ENCODE measurements at regions not wholly inside any gene's neighbourhood (a gene's known extent, or its start where the extent isn't known, plus 50 kb on each side); places are given as distances from the start of the nearest gene placed in this dataset.

DNA sequence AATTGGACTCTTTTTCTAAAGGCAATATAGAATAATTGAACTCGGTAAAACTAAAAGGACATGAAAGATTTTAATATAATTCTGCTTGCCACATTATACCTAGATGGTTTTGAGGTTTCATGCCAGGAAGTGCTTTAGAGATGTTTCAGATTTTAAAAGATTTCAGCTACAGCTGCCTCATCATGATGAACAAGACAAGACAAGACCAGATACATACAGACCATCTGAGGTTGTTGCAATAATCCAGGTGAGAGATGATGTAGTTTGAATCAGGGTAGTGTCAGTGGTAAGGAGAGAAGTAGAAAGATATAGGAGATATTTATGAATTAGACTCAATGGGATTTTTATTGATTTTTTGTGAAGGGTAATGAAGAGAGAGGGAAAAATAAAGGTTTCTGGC lies 374.3 kb upstream of the HSF2 start:
- Histone ChIP-seq H3K9me3 (replicated peaks; ENCODE audit: control insufficient read depth, low read depth, low read length) (no peaks in the 10 kb centered on the region), H3K27me3 (ENCODE audit: control insufficient read depth, insufficient read depth, low read length) (no peaks in the 10 kb centered on the region), H3K36me3 (ENCODE audit: control insufficient read depth, insufficient read depth, low read length) (no peaks in the 10 kb centered on the region), H3K27ac (ENCODE audit: low read length) (no peak overlapping the region), H3K4me1 (ENCODE audit: control insufficient read depth, insufficient read depth, low read length) (no peaks in the 10 kb centered on the region), H3K4me3 (ENCODE audit: low read length) (no peak overlapping the region)
- no peak for DNase-seq
- no CpG with 5 or more reads among the region's 1 CpG for WGBS (ENCODE audit: insufficient coverage)

DNA sequence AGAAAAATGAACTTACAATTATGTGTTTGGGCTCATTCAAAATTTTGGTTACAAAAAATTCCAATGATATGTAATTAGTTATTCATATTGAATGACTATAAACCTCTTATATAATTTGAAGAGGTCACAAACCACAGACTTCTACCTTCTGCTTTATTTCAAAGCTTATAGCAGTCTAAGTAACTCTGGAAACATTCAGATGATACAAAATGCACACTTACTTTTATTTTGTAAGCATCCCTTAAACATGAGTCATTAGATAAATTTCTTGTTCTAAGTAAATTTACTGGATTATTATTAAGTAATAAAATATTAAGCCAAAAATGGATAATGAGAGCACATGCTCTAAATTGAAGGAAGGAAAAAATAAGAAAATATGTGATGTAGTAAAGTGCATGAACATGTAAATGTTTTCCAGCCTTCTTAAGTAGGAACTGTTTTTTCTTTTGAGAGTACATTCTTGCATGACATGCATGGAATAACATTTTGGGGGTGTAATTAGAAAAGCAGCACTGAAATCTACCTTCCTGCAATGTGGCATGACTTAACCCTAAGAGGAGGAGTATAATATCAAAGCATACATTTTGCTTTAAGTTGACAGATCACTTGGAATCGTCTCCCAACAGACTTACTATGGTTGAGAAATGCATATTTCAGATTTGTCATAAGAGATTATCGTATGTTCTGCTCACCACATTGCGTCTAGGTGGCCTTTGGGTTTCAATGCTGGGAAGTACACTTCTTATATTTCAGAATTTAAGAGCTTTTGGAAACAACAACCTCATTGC lies 372.7 kb upstream of the HSF2 start:
- peak; percentile 60 for DNase-seq
- H3K4me1 ChIP-seq (ENCODE audit: control insufficient read depth, insufficient read depth, low read length), result no peaks in the 10 kb centered on the region
- WGBS (ENCODE audit: insufficient coverage), result no CpG with 5 or more reads among the region's 3 CpGs

DNA sequence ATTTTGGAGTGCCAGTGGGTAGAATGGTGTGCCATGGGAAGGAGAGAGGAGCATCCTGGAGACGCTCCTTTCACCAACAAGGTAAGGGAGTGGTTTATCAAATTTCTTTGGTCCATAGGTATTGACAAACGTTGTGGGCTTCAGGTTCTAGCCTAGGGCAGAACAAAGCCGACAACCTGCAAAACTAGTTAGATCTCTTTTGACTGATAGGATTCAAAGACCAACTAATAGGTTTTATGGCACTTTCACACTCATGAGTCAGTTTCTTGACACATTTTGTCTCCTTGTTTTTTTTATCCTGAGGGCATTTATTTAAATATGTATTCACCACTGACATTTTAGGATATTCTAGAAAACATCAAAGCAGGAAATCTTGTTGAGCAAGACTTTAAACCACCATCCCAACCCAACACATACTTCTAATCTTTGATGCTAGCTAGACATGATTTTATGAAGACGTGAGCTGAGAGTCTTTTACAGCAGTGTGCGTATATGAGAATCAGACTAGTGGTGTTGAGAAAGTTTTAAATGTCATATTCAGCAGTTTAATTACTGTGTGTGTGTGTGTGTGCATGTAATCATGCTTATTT lies 370.4 kb upstream of the HSF2 start:
- Histone ChIP-seq H3K36me3 (ENCODE audit: control insufficient read depth, insufficient read depth, low read length) (no peaks in the 10 kb centered on the region), H3K9me3 (replicated peaks; ENCODE audit: control insufficient read depth, low read depth, low read length) (no peaks in the 10 kb centered on the region), H3K4me1 (ENCODE audit: control insufficient read depth, insufficient read depth, low read length) (no peaks in the 10 kb centered on the region), H3K27me3 (ENCODE audit: control insufficient read depth, insufficient read depth, low read length) (no peaks in the 10 kb centered on the region), H3K4me3 (ENCODE audit: low read length) (no peak overlapping the region), H3K27ac (ENCODE audit: low read length) (no peak overlapping the region)
- WGBS (ENCODE audit: insufficient coverage), result 57% methylated on average over 1 of the region's 5 CpGs
- no peak for DNase-seq

More for the DNA sequence above, 372.7 kb upstream of the HSF2 start:
- Histone ChIP-seq H3K27me3 (ENCODE audit: control insufficient read depth, insufficient read depth, low read length) (no peaks in the 10 kb centered on the region), H3K27ac (ENCODE audit: low read length) (no peak overlapping the region), H3K36me3 (ENCODE audit: control insufficient read depth, insufficient read depth, low read length) (no peaks in the 10 kb centered on the region), H3K9me3 (replicated peaks; ENCODE audit: control insufficient read depth, low read depth, low read length) (no peaks in the 10 kb centered on the region), H3K4me3 (ENCODE audit: low read length) (no peak overlapping the region)

DNA sequence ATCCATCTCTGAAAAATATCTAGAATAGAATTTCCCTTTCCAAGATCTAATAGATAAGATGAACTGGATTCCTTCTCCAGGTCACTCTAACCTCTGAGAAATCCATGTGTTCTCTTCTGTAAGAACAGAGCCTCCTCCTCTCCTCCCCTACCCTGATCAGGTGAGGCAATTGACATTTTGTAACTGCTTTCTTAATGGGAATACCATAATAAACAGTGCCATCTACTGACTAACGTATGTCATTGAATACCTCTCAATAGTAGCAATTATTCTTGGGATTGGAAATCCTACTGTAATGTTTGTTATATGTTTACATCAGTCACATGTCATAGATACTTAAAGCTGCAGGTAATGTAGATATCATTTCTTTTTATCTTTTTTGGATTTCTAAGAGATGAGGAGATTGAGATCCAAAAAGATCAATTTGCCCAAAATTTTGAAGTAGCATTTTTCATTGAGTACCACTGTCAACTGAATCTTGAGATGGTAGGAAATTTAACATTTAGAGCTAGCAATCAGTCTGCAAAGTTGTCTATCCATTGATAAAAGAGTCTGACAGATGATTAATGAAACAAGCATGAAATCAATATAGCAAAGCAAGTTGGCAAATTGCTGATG lies 365.8 kb upstream of the HSF2 start:
- Histone ChIP-seq H3K4me1 (ENCODE audit: control insufficient read depth, insufficient read depth, low read length) (no peaks in the 10 kb centered on the region), H3K9me3 (replicated peaks; ENCODE audit: control insufficient read depth, low read depth, low read length) (no peaks in the 10 kb centered on the region), H3K36me3 (ENCODE audit: control insufficient read depth, insufficient read depth, low read length) (no peaks in the 10 kb centered on the region), H3K27ac (ENCODE audit: low read length) (no peak overlapping the region), H3K4me3 (ENCODE audit: low read length) (no peak overlapping the region), H3K27me3 (ENCODE audit: control insufficient read depth, insufficient read depth, low read length) (no peaks in the 10 kb centered on the region)
- peak; percentile 85 for DNase-seq
- no CpG with 5 or more reads among the region's 1 CpG for WGBS (ENCODE audit: insufficient coverage)

DNA sequence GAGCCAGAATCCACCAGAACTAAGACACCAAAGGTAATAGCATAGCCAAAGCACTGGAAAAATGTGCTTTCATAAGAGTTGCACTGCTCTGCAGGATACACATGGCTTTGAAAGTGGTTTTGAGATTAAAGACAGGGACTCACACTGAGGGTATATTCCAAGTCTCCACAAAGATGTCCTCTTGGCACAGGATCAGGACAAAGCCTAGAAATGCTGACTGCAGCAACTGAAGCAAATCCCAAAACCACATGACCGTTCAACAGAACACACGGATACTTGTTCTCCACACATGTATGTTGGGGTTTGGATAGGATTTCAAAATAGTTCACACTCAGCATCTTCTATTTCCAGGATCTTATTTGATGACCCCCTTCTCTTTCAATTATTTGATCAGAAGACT lies 364.3 kb upstream of the HSF2 start:
- no peaks in the 10 kb centered on the region for H3K36me3 ChIP-seq (ENCODE audit: control insufficient read depth, insufficient read depth, low read length)
- no peak overlapping the region for H3K4me3 ChIP-seq (ENCODE audit: low read length)
- peak; percentile 70 for DNase-seq
- peaks cover 2% of the 10 kb centered on the region for H3K9me3 ChIP-seq (replicated peaks; ENCODE audit: control insufficient read depth, low read depth, low read length)
- WGBS (ENCODE audit: insufficient coverage), result no CpG with 5 or more reads among the region's 2 CpGs
- H3K4me1 ChIP-seq (ENCODE audit: control insufficient read depth, insufficient read depth, low read length), result no peaks in the 10 kb centered on the region
- H3K27me3 ChIP-seq (ENCODE audit: control insufficient read depth, insufficient read depth, low read length), result no peaks in the 10 kb centered on the region
- no peak overlapping the region for H3K27ac ChIP-seq (ENCODE audit: low read length)

DNA sequence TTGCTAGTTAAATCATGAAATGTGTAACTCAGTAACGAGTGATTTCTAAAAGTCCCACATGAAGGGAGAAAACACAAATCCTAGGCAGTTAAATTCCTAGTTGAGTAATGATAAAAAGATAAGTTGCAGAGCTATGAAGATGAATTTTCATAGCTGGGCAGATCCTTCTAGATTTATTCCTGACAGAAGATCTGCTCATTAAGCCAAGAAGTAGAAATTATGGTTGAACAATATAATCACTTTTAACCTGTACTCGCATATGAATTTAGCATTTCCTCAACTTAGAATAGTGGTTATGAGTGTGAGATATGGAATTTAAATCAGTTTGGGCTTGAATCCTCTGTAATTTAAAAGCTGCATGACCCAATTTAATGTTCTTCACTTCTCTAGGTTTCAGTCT lies 359.2 kb upstream of the HSF2 start:
- no CpG with 5 or more reads among the region's 2 CpGs for WGBS (ENCODE audit: insufficient coverage)
- Histone ChIP-seq H3K9me3 (replicated peaks; ENCODE audit: control insufficient read depth, low read depth, low read length) (peaks cover 2% of the 10 kb centered on the region), H3K4me1 (ENCODE audit: control insufficient read depth, insufficient read depth, low read length) (no peaks in the 10 kb centered on the region), H3K4me3 (ENCODE audit: low read length) (no peak overlapping the region), H3K27ac (ENCODE audit: low read length) (no peak overlapping the region), H3K36me3 (ENCODE audit: control insufficient read depth, insufficient read depth, low read length) (no peaks in the 10 kb centered on the region), H3K27me3 (ENCODE audit: control insufficient read depth, insufficient read depth, low read length) (no peaks in the 10 kb centered on the region)
- no peak for DNase-seq

DNA sequence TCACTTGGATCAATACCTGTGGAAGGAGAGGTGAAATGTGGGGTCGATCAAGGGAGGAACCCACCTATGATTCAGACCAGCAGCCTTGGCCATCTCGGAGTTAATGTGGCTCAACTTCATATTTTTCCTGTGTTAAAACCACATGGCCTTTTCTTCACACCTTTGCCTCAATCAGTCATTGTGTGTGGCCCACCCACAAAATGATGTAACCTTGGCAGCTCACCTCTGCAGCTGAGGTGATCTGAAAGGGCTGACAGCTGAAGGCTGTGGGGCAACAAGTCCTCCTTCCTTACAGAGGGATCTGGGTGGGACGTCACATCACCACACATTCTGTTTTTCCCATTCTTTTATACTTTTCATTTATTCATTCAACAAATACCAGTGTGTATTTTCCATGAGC lies 357.1 kb upstream of the HSF2 start:
- Histone ChIP-seq H3K36me3 (ENCODE audit: control insufficient read depth, insufficient read depth, low read length) (no peaks in the 10 kb centered on the region), H3K4me3 (ENCODE audit: low read length) (no peak overlapping the region), H3K4me1 (ENCODE audit: control insufficient read depth, insufficient read depth, low read length) (no peaks in the 10 kb centered on the region), H3K27ac (ENCODE audit: low read length) (peak overlapping the region; percentile 87), H3K27me3 (ENCODE audit: control insufficient read depth, insufficient read depth, low read length) (no peaks in the 10 kb centered on the region), H3K9me3 (replicated peaks; ENCODE audit: control insufficient read depth, low read depth, low read length) (peaks cover 2% of the 10 kb centered on the region)
- no peak for DNase-seq
- 57% methylated on average over 1 of the region's 3 CpGs for WGBS (ENCODE audit: insufficient coverage)

DNA sequence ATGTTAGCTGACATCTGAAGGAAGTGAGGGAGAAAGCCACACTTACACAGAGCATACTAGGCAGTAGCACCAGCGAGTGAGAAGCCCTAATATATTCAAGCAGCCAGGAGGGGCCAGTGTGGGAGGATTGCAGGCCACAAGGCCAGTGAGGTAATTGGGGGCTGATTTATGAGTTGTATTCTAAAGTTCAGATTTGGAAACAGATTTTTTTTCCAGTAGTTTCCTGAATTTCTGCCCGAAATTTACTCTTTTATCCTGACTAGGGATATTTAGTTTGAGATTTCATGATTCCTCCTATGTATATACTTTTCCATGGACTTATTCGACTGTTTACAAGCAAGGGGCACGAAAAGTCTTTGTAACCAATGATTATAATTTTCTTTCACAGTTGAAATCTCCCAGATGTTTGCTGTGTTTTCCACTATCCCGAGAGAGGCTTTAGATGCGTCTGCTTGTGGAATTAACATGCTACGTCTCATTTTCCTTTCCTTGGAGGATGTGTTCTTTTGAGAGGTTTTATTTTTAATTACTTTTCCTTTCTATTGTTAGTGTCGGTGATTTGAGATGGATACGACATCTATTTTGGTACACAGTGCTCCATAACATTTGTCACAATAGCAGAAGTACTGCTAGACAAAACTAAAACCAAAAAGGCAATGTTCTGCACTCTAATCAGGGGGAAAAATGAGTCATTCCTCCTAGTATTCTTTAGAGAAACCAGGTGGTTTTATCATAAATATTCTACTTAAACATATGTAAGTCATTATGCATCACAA lies 356.3 kb upstream of the HSF2 start:
- no CpG with 5 or more reads among the region's 9 CpGs for WGBS (ENCODE audit: insufficient coverage)
- no peaks in the 10 kb centered on the region for H3K36me3 ChIP-seq (ENCODE audit: control insufficient read depth, insufficient read depth, low read length)
- peak; percentile 92 for DNase-seq
- no peak overlapping the region for H3K4me3 ChIP-seq (ENCODE audit: low read length)
- peaks cover 2% of the 10 kb centered on the region for H3K9me3 ChIP-seq (replicated peaks; ENCODE audit: control insufficient read depth, low read depth, low read length)
- no peaks in the 10 kb centered on the region for H3K27me3 ChIP-seq (ENCODE audit: control insufficient read depth, insufficient read depth, low read length)
- H3K4me1 ChIP-seq (ENCODE audit: control insufficient read depth, insufficient read depth, low read length), result no peaks in the 10 kb centered on the region
- H3K27ac ChIP-seq (ENCODE audit: low read length), result peak overlapping the region; percentile 87

DNA sequence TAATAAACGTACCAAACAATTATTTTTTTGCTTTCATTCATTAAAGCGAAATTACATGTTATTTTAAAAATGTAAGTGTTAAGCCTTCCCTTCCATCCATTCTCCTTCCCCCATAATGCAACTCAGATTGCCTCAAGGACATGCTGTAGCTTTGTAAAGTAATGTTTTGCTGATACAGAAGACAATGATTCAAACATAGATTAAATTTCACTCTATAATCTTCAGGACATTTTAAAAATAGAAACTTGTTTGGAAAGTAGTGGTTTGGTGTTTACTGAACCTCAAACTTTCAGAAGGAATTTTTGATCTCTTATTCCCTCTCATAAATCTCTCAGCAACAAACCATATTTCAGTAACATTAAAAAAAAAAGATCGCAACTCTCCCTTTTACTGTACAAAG lies 350.9 kb upstream of the HSF2 start:
- Histone ChIP-seq H3K4me3 (ENCODE audit: low read length) (no peak overlapping the region), H3K4me1 (ENCODE audit: control insufficient read depth, insufficient read depth, low read length) (no peaks in the 10 kb centered on the region), H3K27me3 (ENCODE audit: control insufficient read depth, insufficient read depth, low read length) (no peaks in the 10 kb centered on the region), H3K36me3 (ENCODE audit: control insufficient read depth, insufficient read depth, low read length) (no peaks in the 10 kb centered on the region), H3K9me3 (replicated peaks; ENCODE audit: control insufficient read depth, low read depth, low read length) (no peaks in the 10 kb centered on the region), H3K27ac (ENCODE audit: low read length) (no peak overlapping the region)
- WGBS (ENCODE audit: insufficient coverage), result no CpG with 5 or more reads among the region's 3 CpGs
- DNase-seq, result no peak

DNA sequence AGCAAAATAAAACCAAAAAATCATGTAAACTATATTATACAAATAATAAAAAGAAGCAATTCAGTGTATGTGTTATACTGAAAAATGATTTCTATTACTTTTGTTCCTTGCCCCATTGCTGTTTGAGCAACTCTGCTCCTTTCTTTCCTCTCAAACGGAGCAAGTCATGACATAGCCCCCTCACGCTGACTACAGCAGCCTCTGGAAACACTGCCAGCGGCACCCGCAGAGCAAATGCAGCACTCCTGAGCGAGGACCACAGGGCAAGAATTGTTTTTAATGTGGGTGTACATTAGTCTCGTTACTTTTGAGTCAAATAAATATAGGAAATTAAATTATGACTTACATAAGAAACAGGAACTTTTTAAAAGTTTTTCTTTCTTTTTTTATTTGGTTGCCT lies 350.1 kb upstream of the HSF2 start:
- no CpG with 5 or more reads among the region's 6 CpGs for WGBS (ENCODE audit: insufficient coverage)
- no peak overlapping the region for H3K27ac ChIP-seq (ENCODE audit: low read length)
- H3K4me3 ChIP-seq (ENCODE audit: low read length), result no peak overlapping the region
- H3K4me1 ChIP-seq (ENCODE audit: control insufficient read depth, insufficient read depth, low read length), result no peaks in the 10 kb centered on the region
- no peaks in the 10 kb centered on the region for H3K9me3 ChIP-seq (replicated peaks; ENCODE audit: control insufficient read depth, low read depth, low read length)
- peak; percentile 52 for DNase-seq
- H3K27me3 ChIP-seq (ENCODE audit: control insufficient read depth, insufficient read depth, low read length), result no peaks in the 10 kb centered on the region
- H3K36me3 ChIP-seq (ENCODE audit: control insufficient read depth, insufficient read depth, low read length), result no peaks in the 10 kb centered on the region
